ENCODE measurements at regions not wholly inside any gene's neighbourhood (a gene's known extent, or its start where the extent isn't known, plus 50 kb on each side); places are given as distances from the start of the nearest gene placed in this dataset.
"Not testable (repeated sequence)": the region's sequence is repeated elsewhere in the genome, so short reads cannot be mapped to it uniquely, and the experiment has no call there.

GRCh38 chr3:139107424-139108252, 62.9 kb upstream of the PRR23C start:
- Histone ChIP-seq H3K4me3 (ENCODE audit: low read depth, low read length) (no peak overlapping the region), H3K27me3 (ENCODE audit: control insufficient read depth, insufficient read depth, low read length) (no peaks in the 10 kb centered on the region), H3K36me3 (ENCODE audit: control insufficient read depth, insufficient read depth, low read length) (no peaks in the 10 kb centered on the region)
- TF ChIP-seq CTCF (IDR thresholded peaks at IDR 0.05; ENCODE audit: insufficient read depth, low read length, severe bottlenecking) = no peak
- DNase-seq (ENCODE audit: low read depth) = no peak
- FAIRE-seq = no peak

- H3K27me3 ChIP-seq (ENCODE audit: control insufficient read depth, insufficient read depth, low read length) = no peaks in the 10 kb centered on the region
- H3K4me3 ChIP-seq (ENCODE audit: low read depth, low read length) = no peak overlapping the region
- no peak for TF ChIP-seq CTCF (IDR thresholded peaks at IDR 0.05; ENCODE audit: insufficient read depth, low read length, severe bottlenecking)
- no peaks in the 10 kb centered on the region for H3K36me3 ChIP-seq (ENCODE audit: control insufficient read depth, insufficient read depth, low read length)
- FAIRE-seq (peak; percentile 36), DNase-seq (ENCODE audit: low read depth) (no peak)
Measured at GRCh38 chr3:139108253-139108969, 63.7 kb upstream of the PRR23C start.

GRCh38 chr3:139109271-139109670, 64.6 kb upstream of the PRR23C start:
- no peak for TF ChIP-seq CTCF (IDR thresholded peaks at IDR 0.05; ENCODE audit: insufficient read depth, low read length, severe bottlenecking)
- FAIRE-seq (peak; percentile 32), DNase-seq (ENCODE audit: low read depth) (no peak)
- Histone ChIP-seq H3K4me3 (ENCODE audit: low read depth, low read length) (no peak overlapping the region), H3K36me3 (ENCODE audit: control insufficient read depth, insufficient read depth, low read length) (no peaks in the 10 kb centered on the region), H3K27me3 (ENCODE audit: control insufficient read depth, insufficient read depth, low read length) (no peaks in the 10 kb centered on the region)

- DNase-seq (ENCODE audit: low read depth) (no peak), FAIRE-seq (no peak)
- Histone ChIP-seq H3K27me3 (ENCODE audit: control insufficient read depth, insufficient read depth, low read length) (no peaks in the 10 kb centered on the region), H3K36me3 (ENCODE audit: control insufficient read depth, insufficient read depth, low read length) (no peaks in the 10 kb centered on the region), H3K4me3 (ENCODE audit: low read depth, low read length) (no peak overlapping the region)
- TF ChIP-seq CTCF (IDR thresholded peaks at IDR 0.05; ENCODE audit: insufficient read depth, low read length, severe bottlenecking) = no peak
Measured at GRCh38 chr3:139110072-139110830, 65.6 kb upstream of the PRR23C start.

- H3K4me3 ChIP-seq (ENCODE audit: low read depth, low read length); FAIRE-seq; DNase-seq (ENCODE audit: low read depth); H3K27me3 ChIP-seq (ENCODE audit: control insufficient read depth, insufficient read depth, low read length); H3K36me3 ChIP-seq (ENCODE audit: control insufficient read depth, insufficient read depth, low read length): not testable (repeated sequence)
Measured at GRCh38 chr3:139110929-139111328, 66.2 kb upstream of the PRR23C start.

Data from bronchial epithelial cell (primary cell).